ENCODE measurements at regions not wholly inside any gene's neighbourhood (a gene's known extent, or its start where the extent isn't known, plus 50 kb on each side); places are given as distances from the start of the nearest gene placed in this dataset.

DNA sequence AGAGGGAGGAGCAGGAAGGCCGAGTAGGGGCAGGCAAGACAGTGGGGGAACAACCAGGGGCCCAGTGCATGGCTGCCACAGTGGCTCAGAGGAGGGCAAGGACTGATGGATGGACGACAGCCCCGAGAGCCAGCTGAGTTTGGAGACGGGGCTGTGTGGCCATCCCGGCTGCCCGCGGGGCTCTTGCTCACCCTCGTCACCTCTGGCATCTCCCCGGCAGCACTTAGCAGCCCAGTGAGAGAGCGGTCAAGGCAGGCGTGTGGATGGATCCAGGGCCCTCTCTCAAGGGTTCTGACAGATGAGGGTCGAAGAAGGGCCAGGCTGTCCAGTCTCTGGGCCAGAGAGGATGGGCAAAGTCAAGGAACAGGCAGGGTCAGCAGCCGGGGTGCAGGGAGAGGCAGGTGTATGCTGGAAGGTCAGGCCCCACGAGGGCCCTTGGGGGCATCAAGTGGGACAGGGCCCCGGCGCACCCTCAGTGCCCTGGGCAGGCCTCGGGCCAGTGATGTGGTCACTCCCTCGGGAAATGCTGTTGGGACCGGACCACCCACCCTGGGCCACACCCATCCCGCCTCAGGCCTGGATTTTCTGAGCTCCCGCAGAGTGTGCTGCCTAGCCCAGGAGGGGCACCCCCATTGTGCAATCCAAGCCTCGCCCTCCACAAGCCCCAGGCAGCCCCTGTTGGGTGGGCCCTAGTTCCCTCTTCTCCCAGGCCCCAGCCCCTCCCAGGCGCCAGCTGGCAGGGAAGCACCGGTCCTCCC is 56.4 kb upstream of the TPM4 start:
- TF ChIP-seq, protein P1, sequence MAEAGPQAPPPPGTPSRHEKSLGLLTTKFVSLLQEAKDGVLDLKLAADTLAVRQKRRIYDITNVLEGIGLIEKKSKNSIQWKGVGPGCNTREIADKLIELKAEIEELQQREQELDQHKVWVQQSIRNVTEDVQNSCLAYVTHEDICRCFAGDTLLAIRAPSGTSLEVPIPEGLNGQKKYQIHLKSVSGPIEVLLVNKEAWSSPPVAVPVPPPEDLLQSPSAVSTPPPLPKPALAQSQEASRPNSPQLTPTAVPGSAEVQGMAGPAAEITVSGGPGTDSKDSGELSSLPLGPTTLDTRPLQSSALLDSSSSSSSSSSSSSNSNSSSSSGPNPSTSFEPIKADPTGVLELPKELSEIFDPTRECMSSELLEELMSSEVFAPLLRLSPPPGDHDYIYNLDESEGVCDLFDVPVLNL (IDR thresholded peaks at IDR 0.05; ENCODE audit: low read depth, low read length), result no peak
- no peak for TF ChIP-seq POLR2A (IDR thresholded peaks at IDR 0.05; ENCODE audit: low read depth, low read length)
- TF ChIP-seq, protein P2, sequence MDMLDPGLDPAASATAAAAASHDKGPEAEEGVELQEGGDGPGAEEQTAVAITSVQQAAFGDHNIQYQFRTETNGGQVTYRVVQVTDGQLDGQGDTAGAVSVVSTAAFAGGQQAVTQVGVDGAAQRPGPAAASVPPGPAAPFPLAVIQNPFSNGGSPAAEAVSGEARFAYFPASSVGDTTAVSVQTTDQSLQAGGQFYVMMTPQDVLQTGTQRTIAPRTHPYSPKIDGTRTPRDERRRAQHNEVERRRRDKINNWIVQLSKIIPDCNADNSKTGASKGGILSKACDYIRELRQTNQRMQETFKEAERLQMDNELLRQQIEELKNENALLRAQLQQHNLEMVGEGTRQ (IDR thresholded peaks at IDR 0.05; ENCODE audit: borderline replicate concordance, low read depth, low read length), result no peak
- no peak for TF ChIP-seq HDGF (IDR thresholded peaks at IDR 0.05)
- TF ChIP-seq NRF1 (conservative IDR thresholded peaks at IDR 0.05; ENCODE audit: low read depth, low read length), result no peak
- TF ChIP-seq TCF7 (IDR thresholded peaks at IDR 0.05; ENCODE audit: borderline replicate concordance), result no peak
- TF ChIP-seq MTA3 (IDR thresholded peaks at IDR 0.05; ENCODE audit: borderline replicate concordance, low read length), result no peak
